Esophagus muscularis mucosa (tissue), 3 donors: ENCODE measurements at regions not wholly inside any gene's neighbourhood (a gene's known extent, or its start where the extent isn't known, plus 50 kb on each side); places are given as distances from the start of the nearest gene placed in this dataset.

Source experiments
- POLR2AphosphoS5 ChIP-seq, 2 donors: sonication (generic); formaldehyde crosslinking; IDR thresholded peaks; one replicate each; pipeline ENCODE4 v1.6.1; 2017; ENCODE audit warnings: antibody characterized with exemption in 2 of 2
- TF ChIP-seq, protein P1 (sequence below), 3 experiments: fragments of 200-600 bp in 2 of 3; fragments of 450-650 bp in 1 of 3; sonication (generic) in 2 of 3; IDR thresholded peaks; one replicate each; pipeline ENCODE4 v1.5.1; 2017 to 2019; ENCODE audit warnings: antibody characterized with exemption in 3 of 3, mild to moderate bottlenecking in 2 of 3, moderate library complexity in 1 of 3

DNA sequence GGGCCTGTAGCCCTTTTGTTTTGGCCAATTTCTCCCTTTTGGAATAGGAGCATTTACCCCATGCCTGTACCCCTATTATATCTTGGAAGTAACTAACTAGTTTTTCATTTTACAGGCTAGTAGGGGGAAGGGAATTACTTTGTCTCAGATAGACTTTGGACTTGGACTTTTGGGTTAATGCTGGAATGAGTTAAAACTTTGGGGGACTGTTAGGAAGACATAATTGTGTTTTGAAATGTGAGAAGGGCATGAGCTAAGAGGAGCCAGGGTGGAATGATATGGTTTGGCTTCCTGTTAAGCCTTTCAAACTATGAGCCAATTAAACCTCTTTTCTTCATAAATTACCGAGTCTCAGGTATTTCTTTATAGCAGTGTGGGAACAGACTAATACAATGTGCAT is 168.1 kb downstream of the FGF1 start:
- TF ChIP-seq, protein P1, sequence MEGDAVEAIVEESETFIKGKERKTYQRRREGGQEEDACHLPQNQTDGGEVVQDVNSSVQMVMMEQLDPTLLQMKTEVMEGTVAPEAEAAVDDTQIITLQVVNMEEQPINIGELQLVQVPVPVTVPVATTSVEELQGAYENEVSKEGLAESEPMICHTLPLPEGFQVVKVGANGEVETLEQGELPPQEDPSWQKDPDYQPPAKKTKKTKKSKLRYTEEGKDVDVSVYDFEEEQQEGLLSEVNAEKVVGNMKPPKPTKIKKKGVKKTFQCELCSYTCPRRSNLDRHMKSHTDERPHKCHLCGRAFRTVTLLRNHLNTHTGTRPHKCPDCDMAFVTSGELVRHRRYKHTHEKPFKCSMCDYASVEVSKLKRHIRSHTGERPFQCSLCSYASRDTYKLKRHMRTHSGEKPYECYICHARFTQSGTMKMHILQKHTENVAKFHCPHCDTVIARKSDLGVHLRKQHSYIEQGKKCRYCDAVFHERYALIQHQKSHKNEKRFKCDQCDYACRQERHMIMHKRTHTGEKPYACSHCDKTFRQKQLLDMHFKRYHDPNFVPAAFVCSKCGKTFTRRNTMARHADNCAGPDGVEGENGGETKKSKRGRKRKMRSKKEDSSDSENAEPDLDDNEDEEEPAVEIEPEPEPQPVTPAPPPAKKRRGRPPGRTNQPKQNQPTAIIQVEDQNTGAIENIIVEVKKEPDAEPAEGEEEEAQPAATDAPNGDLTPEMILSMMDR (IDR thresholded peaks at IDR 0.05) = no peak
- no peak for TF ChIP-seq POLR2AphosphoS5 (IDR thresholded peaks at IDR 0.05)
